ENCODE measurements at regions not wholly inside any gene's neighbourhood (a gene's known extent, or its start where the extent isn't known, plus 50 kb on each side); places are given as distances from the start of the nearest gene placed in this dataset.
"Not testable (repeated sequence)": the region's sequence is repeated elsewhere in the genome, so short reads cannot be mapped to it uniquely, and the experiment has no call there.

DNA sequence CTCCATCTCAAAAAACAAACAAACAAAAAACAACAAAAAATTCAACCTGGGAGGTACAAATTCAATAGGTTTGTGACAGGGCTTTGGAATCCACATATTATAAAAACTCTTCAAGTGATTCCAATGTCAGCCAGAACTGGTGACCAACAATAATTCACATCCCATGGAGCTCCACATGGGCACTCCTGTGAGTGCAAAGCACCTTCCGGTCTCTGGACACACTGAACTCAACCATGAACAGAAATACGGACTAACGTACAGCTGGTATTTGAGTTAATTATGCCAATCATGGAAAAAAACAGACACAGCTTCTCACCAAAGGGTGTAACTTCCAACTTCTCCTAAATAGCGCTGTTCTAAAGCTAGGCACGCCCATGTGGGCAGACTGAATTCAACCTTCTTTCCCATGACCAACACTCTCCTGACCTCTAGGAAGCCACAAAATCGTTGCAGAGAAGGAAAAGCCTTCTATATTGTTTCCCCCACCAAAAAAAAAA lies 62.0 kb upstream of the CDR2 start:
- TF ChIP-seq, protein P1, sequence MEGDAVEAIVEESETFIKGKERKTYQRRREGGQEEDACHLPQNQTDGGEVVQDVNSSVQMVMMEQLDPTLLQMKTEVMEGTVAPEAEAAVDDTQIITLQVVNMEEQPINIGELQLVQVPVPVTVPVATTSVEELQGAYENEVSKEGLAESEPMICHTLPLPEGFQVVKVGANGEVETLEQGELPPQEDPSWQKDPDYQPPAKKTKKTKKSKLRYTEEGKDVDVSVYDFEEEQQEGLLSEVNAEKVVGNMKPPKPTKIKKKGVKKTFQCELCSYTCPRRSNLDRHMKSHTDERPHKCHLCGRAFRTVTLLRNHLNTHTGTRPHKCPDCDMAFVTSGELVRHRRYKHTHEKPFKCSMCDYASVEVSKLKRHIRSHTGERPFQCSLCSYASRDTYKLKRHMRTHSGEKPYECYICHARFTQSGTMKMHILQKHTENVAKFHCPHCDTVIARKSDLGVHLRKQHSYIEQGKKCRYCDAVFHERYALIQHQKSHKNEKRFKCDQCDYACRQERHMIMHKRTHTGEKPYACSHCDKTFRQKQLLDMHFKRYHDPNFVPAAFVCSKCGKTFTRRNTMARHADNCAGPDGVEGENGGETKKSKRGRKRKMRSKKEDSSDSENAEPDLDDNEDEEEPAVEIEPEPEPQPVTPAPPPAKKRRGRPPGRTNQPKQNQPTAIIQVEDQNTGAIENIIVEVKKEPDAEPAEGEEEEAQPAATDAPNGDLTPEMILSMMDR (conservative IDR thresholded peaks at IDR 0.05; ENCODE audit: low read depth, low read length): not testable (repeated sequence)
- not testable (repeated sequence) for TF ChIP-seq EZH2 (IDR thresholded peaks at IDR 0.05; ENCODE audit: borderline replicate concordance, low read depth, low read length, poor library complexity, severe bottlenecking)
